ENCODE measurements at regions not wholly inside any gene's neighbourhood (a gene's known extent, or its start where the extent isn't known, plus 50 kb on each side); places are given as distances from the start of the nearest gene placed in this dataset.

- no peaks in the 10 kb centered on the region for H3K9me3 ChIP-seq (ENCODE audit: control insufficient read depth, insufficient read depth, low read length)
- H3K36me3 ChIP-seq (ENCODE audit: control insufficient read depth, insufficient read depth, low read length), result no peaks in the 10 kb centered on the region
- no peak overlapping the region for H3K9ac ChIP-seq (ENCODE audit: low read depth, low read length)
- no peak overlapping the region for H3K4me3 ChIP-seq (ENCODE audit: low read depth, low read length)
- no peaks in the 10 kb centered on the region for H3K4me1 ChIP-seq (ENCODE audit: control insufficient read depth, insufficient read depth, low read length)
- no peaks in the 10 kb centered on the region for H3K27me3 ChIP-seq (ENCODE audit: control insufficient read depth, insufficient read depth, low read length)
Observed at GRCh38 chr3:72114773-72115172, 329.8 kb upstream of the PROK2 start.

- no peaks in the 10 kb centered on the region for H3K27me3 ChIP-seq (ENCODE audit: control insufficient read depth, insufficient read depth, low read length)
- H3K4me3 ChIP-seq (ENCODE audit: low read depth, low read length), result no peak overlapping the region
- no peaks in the 10 kb centered on the region for H3K9me3 ChIP-seq (ENCODE audit: control insufficient read depth, insufficient read depth, low read length)
- H3K36me3 ChIP-seq (ENCODE audit: control insufficient read depth, insufficient read depth, low read length), result no peaks in the 10 kb centered on the region
- H3K4me1 ChIP-seq (ENCODE audit: control insufficient read depth, insufficient read depth, low read length), result no peaks in the 10 kb centered on the region
- no peak overlapping the region for H3K9ac ChIP-seq (ENCODE audit: low read depth, low read length)
Observed at GRCh38 chr3:72113964-72114363, 329.0 kb upstream of the PROK2 start.

GRCh38 chr3:72113564-72113963 lies 328.6 kb upstream of the PROK2 start:
- Histone ChIP-seq H3K9ac (ENCODE audit: low read depth, low read length) (no peak overlapping the region), H3K9me3 (ENCODE audit: control insufficient read depth, insufficient read depth, low read length) (no peaks in the 10 kb centered on the region), H3K4me3 (ENCODE audit: low read depth, low read length) (no peak overlapping the region), H3K36me3 (ENCODE audit: control insufficient read depth, insufficient read depth, low read length) (no peaks in the 10 kb centered on the region), H3K4me1 (ENCODE audit: control insufficient read depth, insufficient read depth, low read length) (no peaks in the 10 kb centered on the region), H3K27me3 (ENCODE audit: control insufficient read depth, insufficient read depth, low read length) (no peaks in the 10 kb centered on the region)

GRCh38 chr3:72112435-72112834 lies 327.5 kb upstream of the PROK2 start:
- no peak overlapping the region for H3K9ac ChIP-seq (ENCODE audit: low read depth, low read length)
- H3K36me3 ChIP-seq (ENCODE audit: control insufficient read depth, insufficient read depth, low read length), result no peaks in the 10 kb centered on the region
- H3K4me3 ChIP-seq (ENCODE audit: low read depth, low read length), result no peak overlapping the region
- H3K9me3 ChIP-seq (ENCODE audit: control insufficient read depth, insufficient read depth, low read length), result no peaks in the 10 kb centered on the region
- no peaks in the 10 kb centered on the region for H3K27me3 ChIP-seq (ENCODE audit: control insufficient read depth, insufficient read depth, low read length)
- H3K4me1 ChIP-seq (ENCODE audit: control insufficient read depth, insufficient read depth, low read length), result no peaks in the 10 kb centered on the region

GRCh38 chr3:72111265-72112205 lies 326.6 kb upstream of the PROK2 start:
- Histone ChIP-seq H3K27me3 (ENCODE audit: control insufficient read depth, insufficient read depth, low read length) (no peaks in the 10 kb centered on the region), H3K9me3 (ENCODE audit: control insufficient read depth, insufficient read depth, low read length) (no peaks in the 10 kb centered on the region), H3K9ac (ENCODE audit: low read depth, low read length) (no peak overlapping the region), H3K36me3 (ENCODE audit: control insufficient read depth, insufficient read depth, low read length) (no peaks in the 10 kb centered on the region), H3K4me3 (ENCODE audit: low read depth, low read length) (no peak overlapping the region), H3K4me1 (ENCODE audit: control insufficient read depth, insufficient read depth, low read length) (no peaks in the 10 kb centered on the region)

- Histone ChIP-seq H3K4me1 (ENCODE audit: control insufficient read depth, insufficient read depth, low read length) (no peaks in the 10 kb centered on the region), H3K36me3 (ENCODE audit: control insufficient read depth, insufficient read depth, low read length) (no peaks in the 10 kb centered on the region), H3K9ac (ENCODE audit: low read depth, low read length) (no peak overlapping the region), H3K9me3 (ENCODE audit: control insufficient read depth, insufficient read depth, low read length) (no peaks in the 10 kb centered on the region), H3K27me3 (ENCODE audit: control insufficient read depth, insufficient read depth, low read length) (no peaks in the 10 kb centered on the region), H3K4me3 (ENCODE audit: low read depth, low read length) (no peak overlapping the region)
Observed at GRCh38 chr3:72109327-72110259, 324.6 kb upstream of the PROK2 start.

DNA sequence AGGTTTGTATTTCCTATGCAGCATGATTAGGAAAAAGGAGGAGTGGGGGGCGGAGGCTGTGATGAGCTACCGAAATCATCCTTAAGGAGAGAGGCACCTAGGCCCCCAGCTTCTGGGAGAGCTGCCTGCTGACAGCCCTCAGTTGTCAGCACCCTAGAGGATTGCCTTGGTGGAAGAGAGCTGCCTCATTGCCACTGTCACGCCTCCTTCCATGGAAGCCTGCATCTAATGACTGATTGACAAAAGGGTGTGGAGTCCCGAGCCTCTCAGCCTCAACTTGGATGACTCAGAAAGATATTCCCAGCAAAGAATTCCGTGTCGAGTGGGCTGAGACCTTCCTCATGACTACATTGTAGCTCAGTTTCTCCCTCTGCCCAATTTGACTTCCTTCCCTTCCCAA lies 320.4 kb upstream of the PROK2 start:
- Histone ChIP-seq H3K36me3 (ENCODE audit: control insufficient read depth, insufficient read depth, low read length) (no peaks in the 10 kb centered on the region), H3K27me3 (ENCODE audit: control insufficient read depth, insufficient read depth, low read length) (peaks cover 15% of the 10 kb centered on the region), H3K4me1 (ENCODE audit: control insufficient read depth, insufficient read depth, low read length) (no peaks in the 10 kb centered on the region), H3K9me3 (ENCODE audit: control insufficient read depth, insufficient read depth, low read length) (no peaks in the 10 kb centered on the region), H3K4me3 (ENCODE audit: low read depth, low read length) (no peak overlapping the region), H3K9ac (ENCODE audit: low read depth, low read length) (no peak overlapping the region)

- H3K9me3 ChIP-seq (ENCODE audit: control insufficient read depth, insufficient read depth, low read length), result no peaks in the 10 kb centered on the region
- H3K4me1 ChIP-seq (ENCODE audit: control insufficient read depth, insufficient read depth, low read length), result no peaks in the 10 kb centered on the region
- no peaks in the 10 kb centered on the region for H3K36me3 ChIP-seq (ENCODE audit: control insufficient read depth, insufficient read depth, low read length)
- H3K4me3 ChIP-seq (ENCODE audit: low read depth, low read length), result no peak overlapping the region
- H3K27me3 ChIP-seq (ENCODE audit: control insufficient read depth, insufficient read depth, low read length), result peaks cover 24% of the 10 kb centered on the region
- no peak overlapping the region for H3K9ac ChIP-seq (ENCODE audit: low read depth, low read length)
Observed at GRCh38 chr3:72102112-72102616, 317.2 kb upstream of the PROK2 start.

GRCh38 chr3:72101494-72101893 lies 316.5 kb upstream of the PROK2 start:
- Histone ChIP-seq H3K4me1 (ENCODE audit: control insufficient read depth, insufficient read depth, low read length) (no peaks in the 10 kb centered on the region), H3K9me3 (ENCODE audit: control insufficient read depth, insufficient read depth, low read length) (no peaks in the 10 kb centered on the region), H3K9ac (ENCODE audit: low read depth, low read length) (no peak overlapping the region), H3K27me3 (ENCODE audit: control insufficient read depth, insufficient read depth, low read length) (peaks cover 26% of the 10 kb centered on the region), H3K36me3 (ENCODE audit: control insufficient read depth, insufficient read depth, low read length) (no peaks in the 10 kb centered on the region), H3K4me3 (ENCODE audit: low read depth, low read length) (no peak overlapping the region)

- H3K9me3 ChIP-seq (ENCODE audit: control insufficient read depth, insufficient read depth, low read length), result no peaks in the 10 kb centered on the region
- peaks cover 26% of the 10 kb centered on the region for H3K27me3 ChIP-seq (ENCODE audit: control insufficient read depth, insufficient read depth, low read length)
- H3K36me3 ChIP-seq (ENCODE audit: control insufficient read depth, insufficient read depth, low read length), result no peaks in the 10 kb centered on the region
- no peak overlapping the region for H3K9ac ChIP-seq (ENCODE audit: low read depth, low read length)
- H3K4me1 ChIP-seq (ENCODE audit: control insufficient read depth, insufficient read depth, low read length), result no peaks in the 10 kb centered on the region
- H3K4me3 ChIP-seq (ENCODE audit: low read depth, low read length), result peak overlapping the region; percentile 72
Observed at GRCh38 chr3:72100601-72101187, 315.7 kb upstream of the PROK2 start.

- H3K4me3 ChIP-seq (ENCODE audit: low read depth, low read length), result peak overlapping the region; percentile 72
Observed at GRCh38 chr3:72100080-72100511, 315.1 kb upstream of the PROK2 start.

More at GRCh38 chr3:72100080-72100511, 315.1 kb upstream of the PROK2 start:
- Histone ChIP-seq H3K4me1 (ENCODE audit: control insufficient read depth, insufficient read depth, low read length) (no peaks in the 10 kb centered on the region), H3K9me3 (ENCODE audit: control insufficient read depth, insufficient read depth, low read length) (no peaks in the 10 kb centered on the region), H3K36me3 (ENCODE audit: control insufficient read depth, insufficient read depth, low read length) (no peaks in the 10 kb centered on the region), H3K9ac (ENCODE audit: low read depth, low read length) (no peak overlapping the region), H3K27me3 (ENCODE audit: control insufficient read depth, insufficient read depth, low read length) (peaks cover 26% of the 10 kb centered on the region)
